ENCODE measurements at regions not wholly inside any gene's neighbourhood (a gene's known extent, or its start where the extent isn't known, plus 50 kb on each side); places are given as distances from the start of the nearest gene placed in this dataset.

- Histone ChIP-seq H3K27me3 (no peaks in the 10 kb centered on the region), H3K27ac (no peak overlapping the region), H3K9me3 (no peaks in the 10 kb centered on the region), H3K4me3 (no peak overlapping the region), H3K36me3 (no peaks in the 10 kb centered on the region), H3K4me1 (peaks cover 0 to 24% (median 13%) of the 10 kb centered on the region in 4 donors)
- TF ChIP-seq, protein P1, sequence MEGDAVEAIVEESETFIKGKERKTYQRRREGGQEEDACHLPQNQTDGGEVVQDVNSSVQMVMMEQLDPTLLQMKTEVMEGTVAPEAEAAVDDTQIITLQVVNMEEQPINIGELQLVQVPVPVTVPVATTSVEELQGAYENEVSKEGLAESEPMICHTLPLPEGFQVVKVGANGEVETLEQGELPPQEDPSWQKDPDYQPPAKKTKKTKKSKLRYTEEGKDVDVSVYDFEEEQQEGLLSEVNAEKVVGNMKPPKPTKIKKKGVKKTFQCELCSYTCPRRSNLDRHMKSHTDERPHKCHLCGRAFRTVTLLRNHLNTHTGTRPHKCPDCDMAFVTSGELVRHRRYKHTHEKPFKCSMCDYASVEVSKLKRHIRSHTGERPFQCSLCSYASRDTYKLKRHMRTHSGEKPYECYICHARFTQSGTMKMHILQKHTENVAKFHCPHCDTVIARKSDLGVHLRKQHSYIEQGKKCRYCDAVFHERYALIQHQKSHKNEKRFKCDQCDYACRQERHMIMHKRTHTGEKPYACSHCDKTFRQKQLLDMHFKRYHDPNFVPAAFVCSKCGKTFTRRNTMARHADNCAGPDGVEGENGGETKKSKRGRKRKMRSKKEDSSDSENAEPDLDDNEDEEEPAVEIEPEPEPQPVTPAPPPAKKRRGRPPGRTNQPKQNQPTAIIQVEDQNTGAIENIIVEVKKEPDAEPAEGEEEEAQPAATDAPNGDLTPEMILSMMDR (IDR thresholded peaks at IDR 0.05): no peak
- intact Hi-C loops (cut with DNase I; ENCODE audit: low total_unique reads): loop anchor here (5.0 kb wide), 1 partner anchor 176 kb away; no protein-coding TSS in a partner anchor
- no peak for DNase-seq
Observed at GRCh38 chr1:221437926-221438325, 304.0 kb downstream of the DUSP10 start.

- TF ChIP-seq, protein P1 (IDR thresholded peaks at IDR 0.05): no peak
- intact Hi-C loops (cut with DNase I; ENCODE audit: low total_unique reads): loop anchor here (5.0 kb wide), 1 partner anchor 177 kb away; no protein-coding TSS in a partner anchor
- Histone ChIP-seq H3K36me3 (no peaks in the 10 kb centered on the region), H3K9me3 (no peaks in the 10 kb centered on the region), H3K27ac (no peak overlapping the region), H3K4me3 (no peak overlapping the region), H3K4me1 (peaks cover 0 to 24% (median 13%) of the 10 kb centered on the region in 4 donors), H3K27me3 (no peaks in the 10 kb centered on the region)
- DNase-seq: no peak
Observed at GRCh38 chr1:221439008-221439746, 302.7 kb downstream of the DUSP10 start.

DNA sequence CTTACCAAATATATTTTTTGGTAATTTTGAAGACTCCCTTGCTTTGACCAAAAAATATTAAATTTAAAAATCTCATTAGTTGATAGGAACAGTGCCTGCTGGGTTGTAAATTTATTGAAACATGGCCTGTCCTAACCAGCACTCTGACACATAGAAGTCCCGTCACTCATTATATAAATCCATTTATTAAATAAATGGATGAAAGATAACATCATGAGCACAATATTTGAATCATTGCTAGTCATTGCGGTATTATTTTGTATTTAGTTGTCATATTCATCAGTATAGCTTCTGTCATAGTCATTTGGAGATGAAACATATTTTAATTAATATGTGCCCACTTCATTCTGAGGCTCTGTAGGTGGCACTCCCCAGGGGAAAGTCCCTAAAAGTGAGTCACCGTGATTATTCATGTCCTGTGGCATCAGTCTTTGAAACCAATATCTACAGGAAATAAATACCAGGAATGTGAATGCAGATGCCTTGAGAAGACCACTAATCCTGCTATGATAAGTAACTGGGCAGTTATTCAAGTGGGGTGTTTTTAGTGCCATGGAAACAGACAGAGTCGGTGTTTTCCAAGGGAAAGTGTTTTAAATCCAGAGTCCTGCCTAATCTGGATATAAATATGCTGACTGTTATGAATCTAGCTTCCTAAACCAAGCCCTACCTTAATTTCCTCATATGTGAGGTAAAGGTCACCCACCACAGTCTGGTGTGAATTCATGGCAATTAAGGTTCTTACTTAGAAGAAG lies 302.0 kb downstream of the DUSP10 start:
- Histone ChIP-seq H3K4me1 (peaks cover 0 to 24% (median 13%) of the 10 kb centered on the region in 4 donors), H3K27ac (peak overlapping the region; percentile 26 to 59), H3K36me3 (no peaks in the 10 kb centered on the region), H3K4me3 (no peak overlapping the region), H3K27me3 (no peaks in the 10 kb centered on the region), H3K9me3 (no peaks in the 10 kb centered on the region)
- TF ChIP-seq, protein P1 (IDR thresholded peaks at IDR 0.05): no peak
- intact Hi-C loops (cut with DNase I; ENCODE audit: low total_unique reads): loop anchor here (5.0 kb wide), 1 partner anchor 178 kb away; no protein-coding TSS in a partner anchor
- no peak for DNase-seq

GRCh38 chr1:221440658-221441057 lies 301.2 kb downstream of the DUSP10 start:
- peak in 1 of 2 donors; percentile 22 for DNase-seq
- Histone ChIP-seq H3K4me1 (peaks cover 0 to 22% (median 13%) of the 10 kb centered on the region in 4 donors), H3K27me3 (no peaks in the 10 kb centered on the region), H3K4me3 (no peak overlapping the region), H3K27ac (peak overlapping the region; percentile 26 to 59), H3K9me3 (no peaks in the 10 kb centered on the region), H3K36me3 (no peaks in the 10 kb centered on the region)
- TF ChIP-seq, protein P1 (IDR thresholded peaks at IDR 0.05): peak; percentile 11 to 26
- intact Hi-C loops (cut with DNase I; ENCODE audit: low total_unique reads): no loop called here

- Histone ChIP-seq H3K27ac (no peak overlapping the region), H3K9me3 (no peaks in the 10 kb centered on the region), H3K27me3 (no peaks in the 10 kb centered on the region), H3K36me3 (no peaks in the 10 kb centered on the region), H3K4me3 (no peak overlapping the region), H3K4me1 (peaks cover 0 to 18% (median 13%) of the 10 kb centered on the region in 4 donors)
- no peak for DNase-seq
- TF ChIP-seq, protein P1 (IDR thresholded peaks at IDR 0.05): no peak
- intact Hi-C loops (cut with DNase I; ENCODE audit: low total_unique reads): no loop called here
Observed at GRCh38 chr1:221442056-221442455, 299.8 kb downstream of the DUSP10 start.
